Endodermal cell (in vitro differentiated cells): ENCODE measurements at regions not wholly inside any gene's neighbourhood (a gene's known extent, or its start where the extent isn't known, plus 50 kb on each side); places are given as distances from the start of the nearest gene placed in this dataset.

ENCODE experiments used
- DNase-seq: peaks from one replicate; pipeline ENCODE4 v3.0.0-alpha.2; 2017
- H3K27ac ChIP-seq: 2 replicates; pipeline ENCODE4 v1.5.1; 2013; ENCODE audit warnings: mild to moderate bottlenecking, low read depth, low read length, moderate library complexity
- H3K27me3 ChIP-seq: 2 replicates; pipeline ENCODE4 v1.6.1; 2013; ENCODE audit warnings: mild to moderate bottlenecking, low read length, moderate library complexity; ENCODE audit not compliant: insufficient read depth, control insufficient read depth, poor library complexity, severe bottlenecking
- H3K36me3 ChIP-seq: 2 replicates; pipeline ENCODE4 v1.7.0; 2013; ENCODE audit warnings: mild to moderate bottlenecking, low read length, moderate library complexity; ENCODE audit not compliant: control insufficient read depth, insufficient read depth
- H3K4me1 ChIP-seq: one replicate; pipeline ENCODE4 v1.7.0; 2013; ENCODE audit warnings: low read length; ENCODE audit not compliant: control insufficient read depth, insufficient read depth
- H3K4me3 ChIP-seq: 2 replicates; pipeline ENCODE4 v1.5.1; 2013; ENCODE audit warnings: mild to moderate bottlenecking, low read length, moderate library complexity
- H3K9ac ChIP-seq: 2 replicates; pipeline ENCODE4 v1.6.1; 2013; ENCODE audit warnings: mild to moderate bottlenecking, low read length, moderate library complexity; ENCODE audit not compliant: poor library complexity, severe bottlenecking; ENCODE audit errors: extremely low read depth
- H3K9me3 ChIP-seq: 2 replicates; pipeline ENCODE4 v1.6.1; 2013; ENCODE audit warnings: mild to moderate bottlenecking, low read length, moderate library complexity; ENCODE audit not compliant: control insufficient read depth
- H3K27ac Mint-ChIP-seq: 2 replicates; pipeline ENCODE4 v1.8.0; 2020; ENCODE audit warnings: mixed read lengths
- H3K27me3 Mint-ChIP-seq: 2 replicates; pipeline ENCODE4 v1.8.0; 2021; ENCODE audit warnings: mild to moderate bottlenecking, mixed read lengths; ENCODE audit not compliant: insufficient read depth
- H3K36me3 Mint-ChIP-seq: 2 replicates; pipeline ENCODE4 v1.8.0; 2020; ENCODE audit warnings: low read depth, mixed read lengths
- H3K4me1 Mint-ChIP-seq: 2 replicates; pipeline ENCODE4 v1.8.0; 2020; ENCODE audit warnings: mixed read lengths
- H3K4me3 Mint-ChIP-seq: 2 replicates; pipeline ENCODE4 v1.8.0; 2020; ENCODE audit warnings: mild to moderate bottlenecking, moderate library complexity, mixed read lengths
- H3K9me3 Mint-ChIP-seq: 2 replicates; pipeline ENCODE4 v1.8.0; 2020; ENCODE audit warnings: mild to moderate bottlenecking, mixed read lengths
- CTCF ChIP-seq: fragments of 200-600 bp; sonication (generic); conservative IDR thresholded peaks from 2 replicates; pipeline ENCODE4 v1.5.0; 2021; ENCODE audit warnings: antibody characterized with exemption, mild to moderate bottlenecking
- whole genome bisulfite sequencing, 2 experiments: methylation state at CpG; one replicate each; pipeline versions ENCODE4 v1.1.5 to v1.1.7; 2013; ENCODE audit warnings: missing lambda C conversion rate in 2 of 2, mixed read lengths in 1 of 2; ENCODE audit not compliant: insufficient coverage in 1 of 2, insufficient read length in 1 of 2; 5-methylcytosine and 5-hydroxymethylcytosine counted together

GRCh38 chr20:59095140-59095539 is 52.6 kb upstream of the PRELID3B start:
- Histone ChIP-seq H3K4me1 (no peaks in the 10 kb centered on the region), H3K4me3 (no peak overlapping the region), H3K9me3 (no peaks in the 10 kb centered on the region), H3K27me3 (no peaks in the 10 kb centered on the region), H3K36me3 (no peaks in the 10 kb centered on the region), H3K9ac (no peak overlapping the region), H3K27ac (no peak overlapping the region)
- Mint-ChIP-seq H3K4me1 (no peaks in the 10 kb centered on the region), H3K4me3 (no peak overlapping the region), H3K9me3 (no peaks in the 10 kb centered on the region), H3K27ac (no peak overlapping the region), H3K27me3 (no peaks in the 10 kb centered on the region), H3K36me3 (no peaks in the 10 kb centered on the region)
- no peak for TF ChIP-seq CTCF
- WGBS, 2 experiments = 87 to 97% methylated on average over 3 of the region's 3 CpGs
- DNase-seq = no peak

- Histone ChIP-seq H3K4me3 (no peak overlapping the region), H3K36me3 (no peaks in the 10 kb centered on the region), H3K27me3 (no peaks in the 10 kb centered on the region), H3K9ac (no peak overlapping the region), H3K27ac (no peak overlapping the region), H3K9me3 (no peaks in the 10 kb centered on the region), H3K4me1 (no peaks in the 10 kb centered on the region)
- Mint-ChIP-seq H3K27me3 (no peaks in the 10 kb centered on the region), H3K4me3 (no peak overlapping the region), H3K36me3 (no peaks in the 10 kb centered on the region), H3K9me3 (no peaks in the 10 kb centered on the region), H3K27ac (no peak overlapping the region), H3K4me1 (no peaks in the 10 kb centered on the region)
- TF ChIP-seq CTCF = no peak
- WGBS, 2 experiments = 87 to 89% methylated on average over 5 to 8 of the region's 8 CpGs
- DNase-seq = peak; percentile 71
Measured at GRCh38 chr20:59094576-59094975, 52.0 kb upstream of the PRELID3B start.
